Rectal smooth muscle tissue (tissue), 1 donor: ENCODE measurements at regions not wholly inside any gene's neighbourhood (a gene's known extent, or its start where the extent isn't known, plus 50 kb on each side); places are given as distances from the start of the nearest gene placed in this dataset.

ENCODE experiments used
- H3K27ac ChIP-seq: one replicate; pipeline ENCODE4 v1.7.0; 2013; ENCODE audit warnings: low read depth, low read length, inconsistent platforms
- H3K27me3 ChIP-seq: one replicate; pipeline ENCODE4 v1.7.0; 2013; ENCODE audit warnings: low read length; ENCODE audit not compliant: control insufficient read depth, insufficient read depth
- H3K36me3 ChIP-seq: one replicate; pipeline ENCODE4 v1.7.0; 2013; ENCODE audit warnings: low read length; ENCODE audit not compliant: control insufficient read depth, insufficient read depth
- H3K4me1 ChIP-seq: one replicate; pipeline ENCODE4 v1.7.0; 2013; ENCODE audit warnings: low read length; ENCODE audit not compliant: control insufficient read depth, insufficient read depth
- H3K4me3 ChIP-seq: one replicate; pipeline ENCODE4 v1.7.0; 2013; ENCODE audit warnings: low read length
- H3K9ac ChIP-seq: one replicate; pipeline ENCODE4 v1.7.0; 2013; ENCODE audit warnings: low read length

DNA sequence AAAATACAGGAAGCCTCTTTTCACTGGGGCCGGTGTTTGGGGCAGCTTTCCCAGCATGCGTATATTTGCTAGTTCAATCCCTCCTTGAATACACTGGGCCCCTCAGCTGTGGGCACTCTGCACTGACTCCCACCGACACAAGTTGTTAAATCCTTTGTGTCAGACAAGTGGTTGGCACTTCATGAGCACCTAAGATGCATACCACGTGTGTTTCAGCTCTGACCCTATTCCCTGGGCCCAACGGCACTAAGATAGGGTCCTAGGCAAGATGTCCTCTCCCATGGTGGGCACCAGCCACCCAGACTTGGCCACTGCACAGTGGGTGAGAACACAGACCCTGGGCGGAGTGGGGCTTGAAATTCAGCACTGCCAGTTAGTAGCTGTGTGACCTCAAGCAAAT is 173.8 kb downstream of the BCL11B start:
- no peaks in the 10 kb centered on the region for H3K4me1 ChIP-seq
- no peaks in the 10 kb centered on the region for H3K36me3 ChIP-seq
- H3K27ac ChIP-seq = no peak overlapping the region
- H3K4me3 ChIP-seq = no peak overlapping the region
- no peaks in the 10 kb centered on the region for H3K27me3 ChIP-seq
- no peak overlapping the region for H3K9ac ChIP-seq

- H3K36me3 ChIP-seq = no peaks in the 10 kb centered on the region
- H3K4me1 ChIP-seq = no peaks in the 10 kb centered on the region
- no peak overlapping the region for H3K4me3 ChIP-seq
- H3K27me3 ChIP-seq = no peaks in the 10 kb centered on the region
- H3K27ac ChIP-seq = no peak overlapping the region
- H3K9ac ChIP-seq = no peak overlapping the region
Measured at GRCh38 chr14:99099051-99099787, 172.8 kb downstream of the BCL11B start.

GRCh38 chr14:99100497-99101270 is 171.3 kb downstream of the BCL11B start:
- Histone ChIP-seq H3K4me1 (no peaks in the 10 kb centered on the region), H3K9ac (no peak overlapping the region), H3K27ac (no peak overlapping the region), H3K36me3 (no peaks in the 10 kb centered on the region), H3K27me3 (no peaks in the 10 kb centered on the region), H3K4me3 (no peak overlapping the region)

DNA sequence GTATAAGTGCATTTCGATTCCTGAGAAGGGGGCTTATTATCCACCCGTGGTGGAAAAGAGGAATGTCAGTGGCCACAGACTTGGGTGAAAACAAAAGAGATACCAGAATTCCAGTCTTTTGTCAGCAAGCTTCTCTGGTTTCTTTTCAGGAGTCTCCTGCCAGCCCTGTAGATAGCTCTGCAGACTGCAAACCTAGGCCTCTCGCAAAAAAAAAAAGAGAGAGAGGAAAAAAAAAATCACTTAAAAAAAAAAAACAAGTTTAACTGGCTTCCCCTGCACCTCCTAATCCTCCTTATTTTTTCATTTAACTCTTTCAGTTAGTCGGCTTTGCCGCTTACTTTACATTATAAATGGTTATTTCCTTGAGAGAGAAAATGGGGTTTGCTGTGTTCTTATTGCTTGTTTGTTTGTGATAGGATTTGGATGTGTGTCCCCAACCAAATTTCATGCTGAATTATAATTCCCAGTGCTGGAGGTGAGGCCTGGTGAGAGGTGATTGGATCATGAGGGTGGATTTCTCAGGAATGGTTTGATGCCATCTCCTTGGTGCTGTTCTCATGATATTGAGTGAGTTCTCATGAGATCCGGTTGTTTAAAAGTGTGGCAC is 170.0 kb downstream of the BCL11B start:
- H3K4me3 ChIP-seq = no peak overlapping the region
- H3K36me3 ChIP-seq = no peaks in the 10 kb centered on the region
- no peak overlapping the region for H3K27ac ChIP-seq

GRCh38 chr14:99116741-99117295 is 155.2 kb downstream of the BCL11B start:
- Histone ChIP-seq H3K36me3 (no peaks in the 10 kb centered on the region), H3K9ac (no peak overlapping the region), H3K27ac (no peak overlapping the region), H3K4me1 (no peaks in the 10 kb centered on the region), H3K4me3 (no peak overlapping the region), H3K27me3 (peaks cover 8% of the 10 kb centered on the region)

More for the DNA sequence above, 170.0 kb downstream of the BCL11B start:
- Histone ChIP-seq H3K27me3 (no peaks in the 10 kb centered on the region), H3K9ac (no peak overlapping the region), H3K4me1 (no peaks in the 10 kb centered on the region)

DNA sequence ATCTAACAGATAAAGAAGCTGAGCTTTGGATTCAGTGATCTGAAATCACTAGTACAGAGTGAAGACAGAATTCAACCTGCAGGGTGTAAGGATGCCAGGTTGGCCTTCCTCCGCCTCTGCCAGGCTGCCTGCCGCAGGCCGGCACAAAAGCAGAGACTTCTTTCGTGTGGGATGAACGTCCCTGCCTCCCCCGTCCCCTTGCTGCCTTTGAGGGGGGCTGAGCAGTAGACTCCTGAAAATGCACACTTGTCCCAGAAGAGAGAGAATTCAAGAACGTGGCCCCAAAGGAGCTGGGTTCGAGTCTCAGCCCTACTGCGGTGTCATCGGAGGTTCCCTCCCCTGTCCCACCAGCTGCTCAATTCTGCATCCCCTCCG is 154.3 kb downstream of the BCL11B start:
- H3K27me3 ChIP-seq = peaks cover 8% of the 10 kb centered on the region
- no peaks in the 10 kb centered on the region for H3K36me3 ChIP-seq
- no peaks in the 10 kb centered on the region for H3K4me1 ChIP-seq
- H3K27ac ChIP-seq = no peak overlapping the region
- no peak overlapping the region for H3K4me3 ChIP-seq
- H3K9ac ChIP-seq = no peak overlapping the region

DNA sequence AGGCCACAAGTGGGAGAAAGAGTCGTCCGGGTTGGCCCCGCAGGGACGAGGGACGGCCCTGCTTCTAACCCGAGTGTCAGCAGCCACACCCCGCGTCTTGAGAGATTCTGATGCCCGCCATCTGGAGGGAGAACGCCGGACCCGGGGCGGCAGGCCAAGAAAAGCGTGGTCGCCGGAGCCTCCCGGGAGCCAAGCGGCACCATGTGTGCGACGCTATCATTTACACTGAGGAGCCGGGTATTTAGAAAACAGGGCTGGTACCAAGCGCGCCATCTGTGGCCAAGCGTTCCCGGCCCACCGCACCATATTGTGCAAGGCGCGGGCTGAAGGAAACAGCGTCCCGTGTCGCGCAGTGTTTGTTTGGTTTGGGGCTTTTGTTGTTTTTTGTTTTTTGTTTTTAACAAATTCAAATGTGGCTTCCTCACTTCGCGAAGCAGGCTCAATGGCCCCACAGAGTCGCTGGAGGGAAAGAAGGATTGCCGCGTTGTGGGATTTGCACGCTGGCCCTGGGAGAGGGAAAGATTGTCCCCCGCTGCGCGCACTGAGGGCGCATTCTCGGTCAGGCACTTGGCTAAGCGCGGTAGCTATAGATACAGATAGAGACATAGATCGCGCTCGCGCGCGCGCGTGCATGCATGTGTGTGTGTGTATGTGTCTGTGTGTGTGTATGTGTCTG is 153.8 kb downstream of the BCL11B start:
- Histone ChIP-seq H3K9ac (no peak overlapping the region), H3K36me3 (no peaks in the 10 kb centered on the region), H3K27ac (no peak overlapping the region), H3K27me3 (peaks cover 8% of the 10 kb centered on the region), H3K4me3 (no peak overlapping the region), H3K4me1 (no peaks in the 10 kb centered on the region)

GRCh38 chr14:99118946-99119345 is 153.1 kb downstream of the BCL11B start:
- no peaks in the 10 kb centered on the region for H3K36me3 ChIP-seq
- no peaks in the 10 kb centered on the region for H3K4me1 ChIP-seq
- H3K27ac ChIP-seq = no peak overlapping the region
- H3K9ac ChIP-seq = no peak overlapping the region
- no peak overlapping the region for H3K4me3 ChIP-seq
- H3K27me3 ChIP-seq = peaks cover 8% of the 10 kb centered on the region
